HL-60 (cell line): ENCODE measurements at regions not wholly inside any gene's neighbourhood (a gene's known extent, or its start where the extent isn't known, plus 50 kb on each side); places are given as distances from the start of the nearest gene placed in this dataset.

Source experiments
- DNase-seq, 2 experiments: peaks; one replicate each; pipeline ENCODE4 v3.0.0-alpha.2; 2010 to 2020; ENCODE audit warnings: low read depth in 1 of 2, low spot score in 1 of 2
- H3K27ac ChIP-seq: fragments of 250-450 bp; sonication (Bioruptor Pico); replicated peaks from 2 replicates; pipeline ENCODE4 v1.5.1; 2020; ENCODE audit warnings: mild to moderate bottlenecking, moderate library complexity
- H3K27me3 ChIP-seq: fragments of 250-450 bp; sonication (Bioruptor Pico); 2 replicates; pipeline ENCODE4 v1.5.1; 2021; ENCODE audit warnings: mild to moderate bottlenecking, moderate library complexity; ENCODE audit not compliant: insufficient read depth, poor library complexity, severe bottlenecking
- H3K4me3 ChIP-seq: replicated peaks from 2 replicates; pipeline ENCODE4 v1.5.1; 2011; ENCODE audit warnings: mild to moderate bottlenecking, control low read depth, low read length; ENCODE audit not compliant: insufficient read depth
- CTCF ChIP-seq: IDR thresholded peaks from one replicate; pipeline ENCODE4 v1.5.1; 2011; ENCODE audit warnings: low read length, control low read depth, inconsistent platforms; ENCODE audit not compliant: insufficient read depth
- GABPA ChIP-seq: IDR thresholded peaks from 2 replicates; pipeline ENCODE4 v1.6.1; 2012; ENCODE audit warnings: low read depth
- POLR2AphosphoS5 ChIP-seq: IDR thresholded peaks from 2 replicates; pipeline ENCODE4 v1.6.1; 2012; ENCODE audit warnings: low read depth
- SPI1 ChIP-seq: IDR thresholded peaks from 2 replicates; pipeline ENCODE4 v1.6.1; 2012; ENCODE audit warnings: low read depth, mild to moderate bottlenecking, borderline replicate concordance
- TF ChIP-seq, protein P1 (sequence below): IDR thresholded peaks from 2 replicates; pipeline ENCODE4 v1.6.1; 2012; ENCODE audit warnings: low read depth; ENCODE audit not compliant: insufficient replicate concordance

DNA sequence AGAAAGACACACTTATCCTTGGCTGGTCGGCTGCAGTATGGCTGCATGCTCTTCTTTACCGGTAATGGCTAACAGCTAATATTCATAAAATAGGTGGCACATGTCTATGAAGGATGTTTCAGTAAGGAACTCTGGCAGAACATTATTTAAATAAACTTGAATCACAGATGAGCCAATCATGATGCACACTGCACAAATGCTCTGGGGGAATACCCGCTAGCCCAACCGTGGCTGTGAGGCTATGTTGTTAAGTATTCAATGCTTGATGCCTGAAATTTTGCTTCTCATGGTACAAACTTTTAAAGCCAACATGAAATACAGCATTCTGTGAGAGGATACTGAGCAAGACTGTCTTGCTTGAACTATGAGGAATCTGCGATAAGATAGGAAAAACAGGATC is 505.8 kb downstream of the ZEB2 start:
- H3K27me3 ChIP-seq: no peaks in the 10 kb centered on the region
- no peak overlapping the region for H3K4me3 ChIP-seq
- DNase-seq: no peak
- H3K27ac ChIP-seq: no peak overlapping the region
- TF ChIP-seq GABPA: no peak
- no peak for TF ChIP-seq POLR2AphosphoS5
- TF ChIP-seq SPI1: no peak
- TF ChIP-seq CTCF: no peak
- TF ChIP-seq, protein P1, sequence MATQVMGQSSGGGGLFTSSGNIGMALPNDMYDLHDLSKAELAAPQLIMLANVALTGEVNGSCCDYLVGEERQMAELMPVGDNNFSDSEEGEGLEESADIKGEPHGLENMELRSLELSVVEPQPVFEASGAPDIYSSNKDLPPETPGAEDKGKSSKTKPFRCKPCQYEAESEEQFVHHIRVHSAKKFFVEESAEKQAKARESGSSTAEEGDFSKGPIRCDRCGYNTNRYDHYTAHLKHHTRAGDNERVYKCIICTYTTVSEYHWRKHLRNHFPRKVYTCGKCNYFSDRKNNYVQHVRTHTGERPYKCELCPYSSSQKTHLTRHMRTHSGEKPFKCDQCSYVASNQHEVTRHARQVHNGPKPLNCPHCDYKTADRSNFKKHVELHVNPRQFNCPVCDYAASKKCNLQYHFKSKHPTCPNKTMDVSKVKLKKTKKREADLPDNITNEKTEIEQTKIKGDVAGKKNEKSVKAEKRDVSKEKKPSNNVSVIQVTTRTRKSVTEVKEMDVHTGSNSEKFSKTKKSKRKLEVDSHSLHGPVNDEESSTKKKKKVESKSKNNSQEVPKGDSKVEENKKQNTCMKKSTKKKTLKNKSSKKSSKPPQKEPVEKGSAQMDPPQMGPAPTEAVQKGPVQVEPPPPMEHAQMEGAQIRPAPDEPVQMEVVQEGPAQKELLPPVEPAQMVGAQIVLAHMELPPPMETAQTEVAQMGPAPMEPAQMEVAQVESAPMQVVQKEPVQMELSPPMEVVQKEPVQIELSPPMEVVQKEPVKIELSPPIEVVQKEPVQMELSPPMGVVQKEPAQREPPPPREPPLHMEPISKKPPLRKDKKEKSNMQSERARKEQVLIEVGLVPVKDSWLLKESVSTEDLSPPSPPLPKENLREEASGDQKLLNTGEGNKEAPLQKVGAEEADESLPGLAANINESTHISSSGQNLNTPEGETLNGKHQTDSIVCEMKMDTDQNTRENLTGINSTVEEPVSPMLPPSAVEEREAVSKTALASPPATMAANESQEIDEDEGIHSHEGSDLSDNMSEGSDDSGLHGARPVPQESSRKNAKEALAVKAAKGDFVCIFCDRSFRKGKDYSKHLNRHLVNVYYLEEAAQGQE: no peak

DNA sequence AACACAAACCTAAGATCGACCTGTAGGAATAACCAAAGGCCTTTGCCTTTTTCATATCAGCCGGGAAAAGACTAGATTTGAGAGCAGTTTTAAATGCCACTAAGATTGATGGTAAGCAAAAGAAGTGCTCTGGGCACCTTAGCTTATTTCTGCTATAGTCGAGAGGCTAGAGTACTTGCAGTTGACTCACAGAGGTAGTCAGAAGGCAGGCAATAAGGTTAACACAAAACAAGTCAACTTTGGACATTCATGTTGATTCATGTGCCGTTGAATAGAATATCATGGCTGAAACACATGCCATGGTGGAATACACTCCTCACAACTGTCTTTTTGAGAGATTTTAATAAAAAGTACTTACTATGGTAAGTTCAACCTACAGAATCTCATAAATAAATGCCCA is 507.6 kb downstream of the ZEB2 start:
- TF ChIP-seq SPI1 (no peak), GABPA (no peak), CTCF (no peak), POLR2AphosphoS5 (no peak)
- TF ChIP-seq, protein P1: no peak
- Histone ChIP-seq H3K4me3 (no peak overlapping the region), H3K27ac (no peak overlapping the region), H3K27me3 (no peaks in the 10 kb centered on the region)
- DNase-seq: no peak

GRCh38 chr2:144011553-144011952 is 508.4 kb downstream of the ZEB2 start:
- DNase-seq: no peak
- Histone ChIP-seq H3K27me3 (no peaks in the 10 kb centered on the region), H3K27ac (no peak overlapping the region), H3K4me3 (no peak overlapping the region)
- TF ChIP-seq, protein P1: no peak
- no peak for TF ChIP-seq POLR2AphosphoS5
- no peak for TF ChIP-seq GABPA
- TF ChIP-seq CTCF: no peak
- no peak for TF ChIP-seq SPI1
